Upper lobe of left lung (tissue), 6 donors: ENCODE measurements at regions not wholly inside any gene's neighbourhood (a gene's known extent, or its start where the extent isn't known, plus 50 kb on each side); places are given as distances from the start of the nearest gene placed in this dataset.

Source experiments
- ATAC-seq, 2 donors: fragments of 200-7000 bp; cut with Tn5 transposase; one replicate each; pipeline ENCODE4 v1.9.1; 2022; ENCODE audit warnings: mild to moderate bottlenecking in 2 of 2, moderate library complexity in 2 of 2; ENCODE audit not compliant: low FRiP score in 2 of 2
- DNase-seq, 2 donors: peaks; one replicate each; pipeline ENCODE4 v3.0.0-alpha.2; 2019 to 2020
- H3K27ac ChIP-seq, 4 donors: fragments of 200-600 bp; sonication (generic); one replicate each; pipeline ENCODE4 v1.5.1; 2016 to 2019
- H3K27me3 ChIP-seq, 4 donors: fragments of 200-600 bp; sonication (generic); one replicate each; pipeline ENCODE4 v1.5.1; 2017 to 2019
- H3K36me3 ChIP-seq, 4 donors: fragments of 200-600 bp; sonication (generic); one replicate each; pipeline ENCODE4 v1.5.1; 2016 to 2019
- H3K4me1 ChIP-seq, 4 donors: fragments of 200-600 bp; sonication (generic); one replicate each; pipeline ENCODE4 v1.5.1; 2018 to 2019
- H3K4me3 ChIP-seq, 4 donors: fragments of 200-600 bp; sonication (generic); one replicate each; pipeline ENCODE4 v1.5.1; 2017 to 2019; ENCODE audit warnings: mild to moderate bottlenecking in 2 of 4, moderate library complexity in 1 of 4
- H3K9me3 ChIP-seq, 4 donors: fragments of 200-600 bp; sonication (generic); one replicate each; pipeline ENCODE4 v1.5.1; 2018 to 2019
- EP300 ChIP-seq, 4 donors: sonication (generic); formaldehyde crosslinking; IDR thresholded peaks; one replicate each; pipeline ENCODE4 v1.5.1; 2017; ENCODE audit warnings: antibody characterized with exemption in 4 of 4, control low read depth in 2 of 4
- POLR2A ChIP-seq, 4 donors: fragments of 450-650 bp; IDR thresholded peaks; one replicate each; pipeline ENCODE4 v1.5.1; 2016 to 2017; ENCODE audit warnings: antibody characterized with exemption in 4 of 4, mild to moderate bottlenecking in 2 of 4
- POLR2AphosphoS5 ChIP-seq, 2 donors: sonication (generic); formaldehyde crosslinking; IDR thresholded peaks; one replicate each; pipeline ENCODE4 v1.5.1; 2017; ENCODE audit warnings: antibody characterized with exemption in 2 of 2
- WGBS, 2 donors: methylation state at CpG; one replicate each; pipeline ENCODE4 v1.1.5; 2017 to 2018; 5-methylcytosine and 5-hydroxymethylcytosine counted together
- TF ChIP-seq, protein P1 (sequence below), 6 experiments: fragments of 450-650 bp in 4 of 6; fragments of 200-600 bp in 2 of 6; sonication (generic) in 2 of 6; IDR thresholded peaks; one replicate each; pipeline ENCODE4 v1.5.1; 2016 to 2019; ENCODE audit warnings: antibody characterized with exemption in 6 of 6
- donor health status: DM: no; HTN: no; CAD: no; lungs with moderate emphysema.
- donor health status: DM: no; HTN: yes; CAD: no; lungs with severe emphysema.

DNA sequence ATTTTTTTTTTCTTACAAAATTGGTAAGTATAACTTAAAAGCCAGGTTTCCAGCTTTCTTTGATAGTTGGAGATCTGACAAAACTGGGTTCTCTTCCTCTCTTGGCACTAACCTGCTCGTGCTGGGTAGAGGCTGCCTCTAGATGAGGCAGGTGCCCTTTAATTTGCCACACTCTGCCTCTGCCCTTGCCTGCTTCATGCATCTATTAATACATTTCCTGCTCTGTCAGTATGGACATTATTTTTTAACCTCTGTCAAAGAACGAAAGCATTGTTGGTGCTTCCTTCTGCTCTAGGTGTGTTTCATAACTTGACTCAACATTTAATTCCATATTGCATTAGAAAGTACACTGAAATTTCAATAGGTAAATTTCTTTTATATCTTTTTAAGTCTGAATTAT is 490.7 kb upstream of the ZEB2 start:
- H3K4me3 ChIP-seq = no peak overlapping the region
- no peak for ATAC-seq
- 70 to 91% methylated on average over 2 of the region's 2 CpGs for WGBS, 2 donors

DNA sequence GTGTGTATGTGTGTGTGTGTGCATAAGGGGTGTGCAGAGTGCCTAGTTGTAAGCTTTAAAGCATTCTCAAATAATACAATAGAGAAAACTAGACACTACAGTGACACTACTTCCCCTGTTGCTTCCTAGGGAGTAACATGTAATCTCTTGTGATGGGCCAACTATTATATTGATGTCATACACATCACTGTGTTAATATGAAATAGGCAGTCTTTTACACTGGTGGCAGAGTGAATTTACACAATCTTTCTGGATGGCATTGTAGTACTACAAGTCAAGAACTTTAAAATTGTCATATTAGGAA is 488.0 kb upstream of the ZEB2 start:
- Histone ChIP-seq H3K9me3 (no peaks in the 10 kb centered on the region), H3K4me3 (no peak overlapping the region), H3K4me1 (peaks cover 0 to 3% (median 0%) of the 10 kb centered on the region in 4 donors), H3K27ac (peak overlapping the region; percentile 19 to 55 (median 54)), H3K27me3 (no peaks in the 10 kb centered on the region), H3K36me3 (no peaks in the 10 kb centered on the region)
- TF ChIP-seq POLR2A (IDR thresholded peaks at IDR 0.05) (no peak), POLR2AphosphoS5 (IDR thresholded peaks at IDR 0.05) (no peak), EP300 (IDR thresholded peaks at IDR 0.05) (no peak)
- TF ChIP-seq, protein P1, sequence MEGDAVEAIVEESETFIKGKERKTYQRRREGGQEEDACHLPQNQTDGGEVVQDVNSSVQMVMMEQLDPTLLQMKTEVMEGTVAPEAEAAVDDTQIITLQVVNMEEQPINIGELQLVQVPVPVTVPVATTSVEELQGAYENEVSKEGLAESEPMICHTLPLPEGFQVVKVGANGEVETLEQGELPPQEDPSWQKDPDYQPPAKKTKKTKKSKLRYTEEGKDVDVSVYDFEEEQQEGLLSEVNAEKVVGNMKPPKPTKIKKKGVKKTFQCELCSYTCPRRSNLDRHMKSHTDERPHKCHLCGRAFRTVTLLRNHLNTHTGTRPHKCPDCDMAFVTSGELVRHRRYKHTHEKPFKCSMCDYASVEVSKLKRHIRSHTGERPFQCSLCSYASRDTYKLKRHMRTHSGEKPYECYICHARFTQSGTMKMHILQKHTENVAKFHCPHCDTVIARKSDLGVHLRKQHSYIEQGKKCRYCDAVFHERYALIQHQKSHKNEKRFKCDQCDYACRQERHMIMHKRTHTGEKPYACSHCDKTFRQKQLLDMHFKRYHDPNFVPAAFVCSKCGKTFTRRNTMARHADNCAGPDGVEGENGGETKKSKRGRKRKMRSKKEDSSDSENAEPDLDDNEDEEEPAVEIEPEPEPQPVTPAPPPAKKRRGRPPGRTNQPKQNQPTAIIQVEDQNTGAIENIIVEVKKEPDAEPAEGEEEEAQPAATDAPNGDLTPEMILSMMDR (IDR thresholded peaks at IDR 0.05) = no peak
- DNase-seq = no peak
- no peak for ATAC-seq

More for the DNA sequence above, 490.7 kb upstream of the ZEB2 start:
- Histone ChIP-seq H3K9me3 (no peaks in the 10 kb centered on the region), H3K27ac (no peak overlapping the region), H3K4me1 (peaks cover 0 to 3% (median 0%) of the 10 kb centered on the region in 4 donors), H3K36me3 (no peaks in the 10 kb centered on the region), H3K27me3 (no peaks in the 10 kb centered on the region)
- TF ChIP-seq POLR2AphosphoS5 (IDR thresholded peaks at IDR 0.05) (no peak), POLR2A (IDR thresholded peaks at IDR 0.05) (no peak), EP300 (IDR thresholded peaks at IDR 0.05) (no peak)
- TF ChIP-seq, protein P1 (IDR thresholded peaks at IDR 0.05) = no peak
- DNase-seq = no peak

DNA sequence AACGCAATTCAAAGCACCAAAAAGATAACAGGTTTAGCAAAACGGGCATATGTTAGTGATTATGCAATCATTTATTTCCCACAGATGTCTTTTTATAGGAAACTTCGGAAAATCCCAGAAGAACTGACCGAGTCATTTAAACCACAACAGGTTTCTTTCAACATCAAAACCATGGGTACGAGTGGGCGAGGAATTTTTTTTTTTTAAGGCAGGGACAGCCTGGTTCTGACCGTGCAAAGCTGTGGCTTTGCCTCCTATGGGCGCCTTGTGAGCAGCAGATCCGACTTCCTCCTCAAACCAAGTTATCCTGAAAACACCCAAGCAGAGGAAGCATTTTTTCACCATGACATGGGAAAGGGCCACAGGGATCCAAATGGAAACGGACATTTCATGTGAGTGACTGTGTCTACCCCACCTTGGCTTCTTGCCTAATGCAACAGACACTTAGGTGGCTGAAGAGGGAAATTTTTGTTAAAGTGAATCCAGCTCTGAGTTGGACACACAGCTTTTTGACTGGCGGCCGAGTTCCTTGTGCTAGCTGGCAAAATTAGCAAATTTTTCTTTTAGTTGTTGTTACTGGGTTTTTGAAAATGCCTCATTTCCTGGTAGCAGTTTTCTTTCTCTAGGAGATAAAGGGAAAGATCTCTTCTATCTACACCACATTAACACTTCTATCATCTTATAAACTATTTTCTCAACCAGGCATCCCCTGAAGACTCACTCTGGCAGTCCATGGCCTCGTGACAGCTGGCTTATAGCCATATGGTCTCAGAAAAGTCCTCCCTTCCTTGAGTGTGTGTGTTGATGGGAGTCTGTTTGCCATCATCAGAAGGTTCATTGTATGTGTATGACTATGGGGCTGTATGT is 487.4 kb upstream of the ZEB2 start:
- DNase-seq = no peak
- peaks cover 0 to 3% (median 0%) of the 10 kb centered on the region in 4 donors for H3K4me1 ChIP-seq
- peak overlapping the region in 1 of 4 donors; percentile 16 for H3K4me3 ChIP-seq
- TF ChIP-seq, protein P1 (IDR thresholded peaks at IDR 0.05) = no peak
- TF ChIP-seq POLR2AphosphoS5 (IDR thresholded peaks at IDR 0.05) = peak in 1 of 2 donors; percentile 26
- peak in 1 of 4 donors; percentile 23 for TF ChIP-seq EP300 (IDR thresholded peaks at IDR 0.05)
- H3K36me3 ChIP-seq = no peaks in the 10 kb centered on the region
- 58 to 59% methylated on average over 13 of the region's 13 CpGs for WGBS, 2 donors
- no peaks in the 10 kb centered on the region for H3K9me3 ChIP-seq
- ATAC-seq = peak in 1 of 2 donors; percentile 88
- peak overlapping the region; percentile 19 to 55 (median 54) for H3K27ac ChIP-seq
- no peaks in the 10 kb centered on the region for H3K27me3 ChIP-seq

DNA sequence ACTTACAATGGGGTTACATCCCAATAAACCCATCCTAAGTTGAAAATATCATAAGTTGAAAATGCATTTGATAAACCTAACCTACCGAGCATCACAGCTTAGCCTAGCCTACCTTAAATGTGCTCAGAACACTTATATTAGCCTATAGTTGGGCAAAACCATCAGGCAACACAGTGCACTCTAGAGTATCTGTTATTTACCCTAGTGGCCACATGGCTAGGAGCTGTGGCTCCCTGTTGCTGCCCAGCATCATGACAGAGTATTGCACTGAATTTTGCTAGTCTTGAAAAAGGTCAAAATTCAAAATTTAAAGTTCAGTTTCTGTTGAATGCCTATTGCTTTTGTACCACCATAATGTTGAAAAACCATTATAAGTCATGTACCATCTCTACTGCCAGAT is 482.7 kb upstream of the ZEB2 start:
- H3K9me3 ChIP-seq = no peaks in the 10 kb centered on the region
- H3K27ac ChIP-seq = no peak overlapping the region
- TF ChIP-seq POLR2AphosphoS5 (IDR thresholded peaks at IDR 0.05) (no peak), EP300 (IDR thresholded peaks at IDR 0.05) (no peak), POLR2A (IDR thresholded peaks at IDR 0.05) (no peak)
- TF ChIP-seq, protein P1 (IDR thresholded peaks at IDR 0.05) = no peak
- no peaks in the 10 kb centered on the region for H3K36me3 ChIP-seq
- WGBS, 2 donors = 94 to 100% methylated on average over 1 of the region's 1 CpG
- H3K27me3 ChIP-seq = no peaks in the 10 kb centered on the region
- ATAC-seq (no peak), DNase-seq (no peak)
- H3K4me1 ChIP-seq = peaks cover 0 to under 1% (median 0%) of the 10 kb centered on the region in 4 donors
- no peak overlapping the region for H3K4me3 ChIP-seq

DNA sequence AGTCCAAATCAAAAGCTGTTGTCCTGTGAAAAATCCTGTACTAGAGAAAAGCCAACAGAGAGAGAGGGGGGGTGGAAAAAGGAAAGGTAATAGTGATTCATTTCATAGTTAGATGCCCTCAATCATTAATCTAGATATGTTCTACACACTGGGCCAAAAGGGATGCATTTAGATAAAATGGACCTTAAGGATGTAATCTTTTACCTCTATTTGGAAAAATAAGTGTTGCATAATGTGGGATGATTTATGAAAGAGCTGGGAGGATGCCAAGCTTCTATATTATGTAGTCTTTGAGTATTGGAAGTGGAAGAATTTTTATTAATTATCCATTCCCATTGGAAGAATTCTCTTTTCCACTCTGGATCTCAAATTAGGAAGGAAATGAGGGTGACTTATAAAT is 480.5 kb upstream of the ZEB2 start:
- Histone ChIP-seq H3K27me3 (no peaks in the 10 kb centered on the region), H3K4me3 (no peak overlapping the region), H3K27ac (no peak overlapping the region), H3K9me3 (no peaks in the 10 kb centered on the region), H3K4me1 (no peaks in the 10 kb centered on the region), H3K36me3 (no peaks in the 10 kb centered on the region)
- no peak for ATAC-seq
- TF ChIP-seq EP300 (IDR thresholded peaks at IDR 0.05) (no peak), POLR2AphosphoS5 (IDR thresholded peaks at IDR 0.05) (no peak), POLR2A (IDR thresholded peaks at IDR 0.05) (no peak)
- TF ChIP-seq, protein P1 (IDR thresholded peaks at IDR 0.05) = no peak
- no peak for DNase-seq
